HCT116 (cell line): ENCODE measurements at regions not wholly inside any gene's neighbourhood (a gene's known extent, or its start where the extent isn't known, plus 50 kb on each side); places are given as distances from the start of the nearest gene placed in this dataset.

Source experiments
- ATAC-seq: fragments of 200-7000 bp; cut with Tn5 transposase; 2 replicates; pipeline ENCODE4 v1.9.1; 2020; ENCODE audit warnings: mild to moderate bottlenecking, moderate library complexity
- BruUV-seq: library from RNA; stranded (reverse); fragments of 400-500 nt; replicated peaks from 2 replicates; lab custom pipeline; 2021; lab: Mats Ljungman, UMichigan
- CTCF ChIA-PET: fragments of 300-600 bp; sonication (Branson Sonifier 250); formaldehyde crosslinking; loops from one replicate; lab custom pipeline; 2021; ENCODE audit warnings: antibody characterized with exemption; lab: Charles Lee
- POLR2A ChIA-PET: fragments of 300-600, 350-600 bp; sonication (Branson Sonifier 250); formaldehyde crosslinking; loops from one replicate; lab custom pipeline; 2021; ENCODE audit warnings: antibody characterized with exemption; lab: Charles Lee
- RAD21 ChIA-PET, 2 experiments: fragments of 300-600 bp; sonication (Branson Sonifier 250); formaldehyde crosslinking; loops; one replicate each; lab custom pipeline; 2023; ENCODE audit warnings: low total read pairs in 2 of 2; ENCODE audit not compliant: uncharacterized antibody in 2 of 2, unreplicated experiment in 2 of 2, low non-redundant PET in 1 of 2; lab: Charles Lee
- DNase-seq: peaks from one replicate; pipeline ENCODE4 v3.0.0-alpha.2; 2010; ENCODE audit warnings: low read depth, low spot score
- H2AFZ ChIP-seq: fragments of 200-600 bp; shearing (Covaris generic), sonication (generic); 2 replicates; pipeline ENCODE4 v1.6.1; 2017; ENCODE audit warnings: low read depth, mixed run types, mixed read lengths, antibody characterized with exemption, low read length; ENCODE audit not compliant: poor library complexity, severe bottlenecking
- H3K27ac ChIP-seq: 2 replicates; pipeline ENCODE4 v1.5.1; 2012; ENCODE audit warnings: low read depth, low read length
- H3K27me3 ChIP-seq: fragments of 200-600 bp; sonication (generic); 2 replicates; pipeline ENCODE4 v1.6.1; 2016; ENCODE audit warnings: mixed run types, low read length, mixed read lengths; ENCODE audit not compliant: insufficient read depth
- H3K36me3 ChIP-seq, 2 experiments: fragments of 200-500 bp in 1 of 2; fragments of 200-600 bp in 1 of 2; sonication (Bioruptor generic) in 1 of 2; sonication (generic) in 1 of 2; 2 replicates each; pipeline versions ENCODE4 v1.5.1 to v1.6.1; 2014 to 2016; ENCODE audit warnings: low read length in 2 of 2, inconsistent platforms in 1 of 2, mixed read lengths in 1 of 2, mixed run types in 1 of 2; ENCODE audit not compliant: insufficient read depth in 2 of 2, control insufficient read depth in 1 of 2
- H3K4me1 ChIP-seq, 2 experiments: fragments of 200-600 bp in 1 of 2; sonication (generic) in 1 of 2; 2 replicates each; pipeline versions ENCODE4 v1.5.1 to v1.6.1; 2012 to 2017; ENCODE audit warnings: low read length in 2 of 2, inconsistent platforms in 1 of 2, mild to moderate bottlenecking in 1 of 2, mixed read lengths in 1 of 2, mixed run types in 1 of 2, moderate library complexity in 1 of 2; ENCODE audit not compliant: insufficient read depth in 2 of 2, control insufficient read depth in 1 of 2
- H3K4me2 ChIP-seq: fragments of 200-600 bp; sonication (generic); 2 replicates; pipeline ENCODE4 v1.6.1; 2017; ENCODE audit warnings: mixed run types, low read length, mixed read lengths
- H3K4me3 ChIP-seq, 2 experiments: fragments of 200-600 bp in 1 of 2; sonication (generic) in 1 of 2; replicated peaks in 1 of 2; 2 replicates each; pipeline ENCODE4 v1.5.1; 2011 to 2016; ENCODE audit warnings: low read length in 2 of 2, control low read depth in 1 of 2, low read depth in 1 of 2, mild to moderate bottlenecking in 1 of 2, mixed read lengths in 1 of 2, mixed run types in 1 of 2
- H3K79me2 ChIP-seq: fragments of 200-600 bp; sonication (generic); 2 replicates; pipeline ENCODE4 v1.6.1; 2017; ENCODE audit warnings: mild to moderate bottlenecking, mixed run types, low read length, moderate library complexity, mixed read lengths; ENCODE audit not compliant: insufficient read depth
- H3K9ac ChIP-seq: fragments of 200-600 bp; sonication (generic); 2 replicates; pipeline ENCODE4 v1.6.1; 2016; ENCODE audit warnings: low read length, mixed read lengths
- H3K9me2 ChIP-seq: fragments of 200-600 bp; sonication (generic), shearing (Covaris generic); 2 replicates; pipeline ENCODE4 v1.6.1; 2017; ENCODE audit warnings: mixed run types, mild to moderate bottlenecking, moderate library complexity; ENCODE audit not compliant: insufficient read depth
- H3K9me3 ChIP-seq, 2 experiments: fragments of 200-500 bp in 1 of 2; fragments of 200-600 bp in 1 of 2; sonication (Bioruptor generic) in 1 of 2; sonication (generic) in 1 of 2; 2 replicates each; pipeline ENCODE4 v1.6.1; 2014 to 2017; ENCODE audit warnings: low read length in 2 of 2, mixed read lengths in 2 of 2, inconsistent platforms in 1 of 2, low read depth in 1 of 2, mild to moderate bottlenecking in 1 of 2, mixed run types in 1 of 2, moderate library complexity in 1 of 2; ENCODE audit not compliant: control insufficient read depth in 1 of 2, insufficient read depth in 1 of 2
- H4K20me1 ChIP-seq: fragments of 200-600 bp; sonication (generic), shearing (Covaris generic); 2 replicates; pipeline ENCODE4 v1.6.1; 2017; ENCODE audit warnings: mixed run types, mild to moderate bottlenecking, moderate library complexity; ENCODE audit not compliant: insufficient read depth
- CBX3 ChIP-seq: IDR thresholded peaks from 2 replicates; pipeline ENCODE4 v1.6.1; 2012; ENCODE audit warnings: low read depth
- EGR1 ChIP-seq: IDR thresholded peaks from 2 replicates; pipeline ENCODE4 v1.6.1; 2012; ENCODE audit warnings: low read depth
- ELF1 ChIP-seq: IDR thresholded peaks from 2 replicates; pipeline ENCODE4 v1.6.1; 2012; ENCODE audit warnings: low read depth, borderline replicate concordance
- EZH2 ChIP-seq: fragments of 200-600 bp; sonication (generic); IDR thresholded peaks from 2 replicates; pipeline ENCODE4 v1.6.1; 2017; ENCODE audit warnings: antibody characterized with exemption, mixed run types
- EZH2phosphoT487 ChIP-seq: fragments of 200-600 bp; IDR thresholded peaks from 2 replicates; pipeline ENCODE4 v1.6.1; 2018; ENCODE audit warnings: antibody characterized with exemption, borderline replicate concordance
- FOSL1 ChIP-seq: IDR thresholded peaks from 2 replicates; pipeline ENCODE4 v1.6.1; 2012; ENCODE audit warnings: low read depth
- JUND ChIP-seq: IDR thresholded peaks from 2 replicates; pipeline ENCODE4 v1.6.1; 2012
- POLR2A ChIP-seq: IDR thresholded peaks from 2 replicates; pipeline ENCODE4 v1.7.0; 2011; ENCODE audit warnings: borderline replicate concordance; ENCODE audit not compliant: insufficient read depth, insufficient read length; ENCODE audit errors: extremely low read depth
- SP1 ChIP-seq: IDR thresholded peaks from 2 replicates; pipeline ENCODE4 v1.6.1; 2012; ENCODE audit warnings: low read depth
- SRF ChIP-seq: IDR thresholded peaks from 2 replicates; pipeline ENCODE4 v1.6.1; 2012; ENCODE audit warnings: low read depth
- TCF7L2 ChIP-seq: IDR thresholded peaks from 2 replicates; pipeline ENCODE4 v1.7.0; 2011; ENCODE audit warnings: borderline replicate concordance, inconsistent platforms; ENCODE audit not compliant: insufficient read depth, insufficient read length; ENCODE audit errors: extremely low read depth
- intact Hi-C: fragments of 100-400 bp; cut with micrococcal nuclease; formaldehyde crosslinking; loops from 2 replicates; pipeline ENCODE4 v1.10.0; 2022
- TF ChIP-seq, protein P1 (sequence below): IDR thresholded peaks from 2 replicates; pipeline ENCODE4 v1.6.1; 2012; ENCODE audit warnings: low read depth
- TF ChIP-seq, protein P2 (sequence below): IDR thresholded peaks from 2 replicates; pipeline ENCODE4 v1.6.1; 2012

DNA sequence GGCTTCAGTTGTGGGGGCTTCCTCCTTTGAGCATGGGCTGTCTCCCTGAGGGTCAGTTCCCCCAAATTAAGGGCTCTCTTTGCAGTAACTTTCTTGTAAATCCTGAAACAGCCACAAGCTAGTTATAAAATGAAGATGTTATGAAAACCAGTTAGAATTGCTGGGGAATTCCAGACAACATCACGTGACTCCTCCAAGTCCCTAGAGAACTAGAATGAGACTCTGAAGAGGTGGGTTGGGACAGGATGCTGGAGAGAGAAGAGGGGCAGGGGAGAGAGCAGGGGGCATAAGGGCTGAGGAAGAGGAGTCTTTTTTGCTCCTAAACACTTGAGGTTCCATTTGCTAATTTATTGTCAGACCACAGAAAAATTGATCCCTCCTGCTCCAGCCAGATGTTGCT, 380.3 kb downstream of the DHX35 start:
- Histone ChIP-seq H3K36me3 (no peaks in the 10 kb centered on the region), H3K27ac (no peak overlapping the region), H3K79me2 (no peaks in the 10 kb centered on the region), H3K9ac (no peak overlapping the region), H3K9me2 (no peaks in the 10 kb centered on the region), H3K4me1 (no peaks in the 10 kb centered on the region), H2AFZ (no peak overlapping the region), H4K20me1 (no peaks in the 10 kb centered on the region), H3K4me3 (no peak overlapping the region), H3K4me2 (no peak overlapping the region), H3K9me3 (no peaks in the 10 kb centered on the region), H3K27me3 (no peaks in the 10 kb centered on the region)
- POLR2A ChIA-PET: no interaction called here
- no peak for ATAC-seq
- TF ChIP-seq FOSL1: no peak
- no TSS peak for BruUV-seq
- CTCF ChIA-PET: no interaction called here
- intact Hi-C loops: no loop called here
- DNase-seq: no peak
- RAD21 ChIA-PET: no interaction called here

DNA sequence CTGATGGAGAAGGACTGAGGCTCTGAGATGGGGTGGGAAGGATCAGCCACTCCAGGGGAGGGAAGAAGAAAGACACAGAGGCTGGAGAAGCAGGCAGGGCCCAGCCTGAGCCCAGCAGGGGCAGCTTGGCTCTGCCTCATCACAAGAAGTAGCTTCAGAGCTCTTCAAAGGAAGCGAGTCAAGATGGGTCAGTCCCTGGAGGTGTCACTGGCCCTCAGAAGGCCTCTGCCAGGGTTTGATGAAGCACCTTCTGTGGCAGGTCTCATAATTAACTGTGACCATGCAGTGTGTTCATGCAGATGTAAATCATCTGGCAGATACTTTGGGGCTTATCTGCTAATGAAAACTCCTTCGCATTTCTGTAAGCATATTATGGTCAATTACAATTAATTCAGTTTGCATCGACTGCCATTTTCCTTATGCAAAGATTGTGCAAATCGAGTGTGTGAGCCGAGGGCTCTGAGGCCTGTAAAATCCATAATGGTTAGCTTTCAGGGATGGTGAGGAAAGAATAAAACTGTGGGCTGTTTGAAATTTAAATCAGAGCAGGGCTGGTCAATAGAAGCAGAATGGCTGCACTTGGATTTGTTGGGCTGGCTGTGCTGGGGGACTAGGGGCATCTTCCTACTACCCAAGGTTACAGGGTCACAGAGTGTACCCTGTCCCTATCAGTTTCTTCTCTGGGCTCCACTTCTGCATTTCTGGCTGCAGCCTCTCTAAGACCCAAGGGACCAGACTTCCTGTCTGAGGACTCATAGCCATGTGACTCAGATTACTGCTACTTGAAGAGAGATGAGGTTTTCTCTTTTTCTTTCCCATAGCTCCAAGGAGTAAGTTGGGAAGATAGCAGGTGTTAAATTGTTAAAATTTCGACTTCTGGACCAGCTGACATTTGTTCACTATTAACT, 376.6 kb downstream of the DHX35 start:
- BruUV-seq: no TSS peak
- no peak overlapping the region for H3K4me3 ChIP-seq
- POLR2A ChIA-PET: no interaction called here
- intact Hi-C loops: no loop called here
- no peak overlapping the region for H3K27ac ChIP-seq
- no peaks in the 10 kb centered on the region for H3K9me2 ChIP-seq
- DNase-seq (no peak), ATAC-seq (no peak)
- H3K9ac ChIP-seq: no peak overlapping the region
- no peaks in the 10 kb centered on the region for H4K20me1 ChIP-seq
- H3K36me3 ChIP-seq: no peaks in the 10 kb centered on the region
- H3K4me1 ChIP-seq: no peaks in the 10 kb centered on the region
- H3K27me3 ChIP-seq: no peaks in the 10 kb centered on the region
- TF ChIP-seq, protein P1, sequence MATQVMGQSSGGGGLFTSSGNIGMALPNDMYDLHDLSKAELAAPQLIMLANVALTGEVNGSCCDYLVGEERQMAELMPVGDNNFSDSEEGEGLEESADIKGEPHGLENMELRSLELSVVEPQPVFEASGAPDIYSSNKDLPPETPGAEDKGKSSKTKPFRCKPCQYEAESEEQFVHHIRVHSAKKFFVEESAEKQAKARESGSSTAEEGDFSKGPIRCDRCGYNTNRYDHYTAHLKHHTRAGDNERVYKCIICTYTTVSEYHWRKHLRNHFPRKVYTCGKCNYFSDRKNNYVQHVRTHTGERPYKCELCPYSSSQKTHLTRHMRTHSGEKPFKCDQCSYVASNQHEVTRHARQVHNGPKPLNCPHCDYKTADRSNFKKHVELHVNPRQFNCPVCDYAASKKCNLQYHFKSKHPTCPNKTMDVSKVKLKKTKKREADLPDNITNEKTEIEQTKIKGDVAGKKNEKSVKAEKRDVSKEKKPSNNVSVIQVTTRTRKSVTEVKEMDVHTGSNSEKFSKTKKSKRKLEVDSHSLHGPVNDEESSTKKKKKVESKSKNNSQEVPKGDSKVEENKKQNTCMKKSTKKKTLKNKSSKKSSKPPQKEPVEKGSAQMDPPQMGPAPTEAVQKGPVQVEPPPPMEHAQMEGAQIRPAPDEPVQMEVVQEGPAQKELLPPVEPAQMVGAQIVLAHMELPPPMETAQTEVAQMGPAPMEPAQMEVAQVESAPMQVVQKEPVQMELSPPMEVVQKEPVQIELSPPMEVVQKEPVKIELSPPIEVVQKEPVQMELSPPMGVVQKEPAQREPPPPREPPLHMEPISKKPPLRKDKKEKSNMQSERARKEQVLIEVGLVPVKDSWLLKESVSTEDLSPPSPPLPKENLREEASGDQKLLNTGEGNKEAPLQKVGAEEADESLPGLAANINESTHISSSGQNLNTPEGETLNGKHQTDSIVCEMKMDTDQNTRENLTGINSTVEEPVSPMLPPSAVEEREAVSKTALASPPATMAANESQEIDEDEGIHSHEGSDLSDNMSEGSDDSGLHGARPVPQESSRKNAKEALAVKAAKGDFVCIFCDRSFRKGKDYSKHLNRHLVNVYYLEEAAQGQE: no peak
- no peak for TF ChIP-seq TCF7L2
- no peak for TF ChIP-seq CBX3
- no peak for TF ChIP-seq JUND
- no peak for TF ChIP-seq EZH2
- TF ChIP-seq POLR2A: no peak
- TF ChIP-seq EZH2phosphoT487: no peak
- no peak for TF ChIP-seq SP1
- TF ChIP-seq, protein P2, sequence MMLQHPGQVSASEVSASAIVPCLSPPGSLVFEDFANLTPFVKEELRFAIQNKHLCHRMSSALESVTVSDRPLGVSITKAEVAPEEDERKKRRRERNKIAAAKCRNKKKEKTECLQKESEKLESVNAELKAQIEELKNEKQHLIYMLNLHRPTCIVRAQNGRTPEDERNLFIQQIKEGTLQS: no peak
- no peak for TF ChIP-seq SRF
- no peak for TF ChIP-seq ELF1
- TF ChIP-seq EGR1: no peak
- H3K9me3 ChIP-seq: no peaks in the 10 kb centered on the region
- H3K4me2 ChIP-seq: no peak overlapping the region
- H2AFZ ChIP-seq: no peak overlapping the region
- H3K79me2 ChIP-seq: no peaks in the 10 kb centered on the region
- CTCF ChIA-PET: no interaction called here
- RAD21 ChIA-PET: no interaction called here
